BJ (cell line): ENCODE measurements at regions not wholly inside any gene's neighbourhood (a gene's known extent, or its start where the extent isn't known, plus 50 kb on each side); places are given as distances from the start of the nearest gene placed in this dataset.

Experiments
- CTCF ChIA-PET: fragments of 350-600 bp; formaldehyde crosslinking; extraction: SDS; loops from one replicate; lab custom pipeline; 2021; ENCODE audit warnings: antibody characterized with exemption, inconsistent platforms; lab: Yijun Ruan, JAX
- POLR2A ChIA-PET: fragments of 300-600 bp; sonication (Branson Sonifier 250); formaldehyde crosslinking; extraction: SDS; loops from one replicate; lab custom pipeline; 2021; ENCODE audit warnings: antibody characterized with exemption; lab: Charles Lee
- DNase-seq: peaks from one replicate; pipeline ENCODE4 v3.0.0-alpha.2; 2011; ENCODE audit warnings: low read depth
- H3K27me3 ChIP-seq: 2 replicates; pipeline ENCODE4 v1.6.0; 2011; ENCODE audit warnings: low read length; ENCODE audit not compliant: control insufficient read depth, insufficient read depth
- H3K36me3 ChIP-seq: 2 replicates; pipeline ENCODE4 v1.5.1; 2011; ENCODE audit warnings: low read length; ENCODE audit not compliant: control insufficient read depth, insufficient read depth
- H3K4me3 ChIP-seq: 2 replicates; pipeline ENCODE4 v1.5.1; 2011; ENCODE audit warnings: low read depth, mild to moderate bottlenecking, control low read depth, low read length
- CTCF ChIP-seq: IDR thresholded peaks from 2 replicates; pipeline ENCODE4 v1.5.1; 2011; ENCODE audit warnings: low read depth, mild to moderate bottlenecking, control low read depth, inconsistent platforms, low read length, moderate library complexity; ENCODE audit not compliant: insufficient read depth

GRCh38 chr4:17315459-17315858, 196.4 kb downstream of the QDPR start:
- Histone ChIP-seq H3K4me3 (no peak overlapping the region), H3K36me3 (no peaks in the 10 kb centered on the region), H3K27me3 (no peaks in the 10 kb centered on the region)
- no peak for TF ChIP-seq CTCF
- ChIA-PET POLR2A (no interaction called here), CTCF (interaction anchor here (1.3 kb wide), 1 partner anchor 8 kb away, joined by 4 read pairs; no protein-coding TSS in a partner anchor)
- no peak for DNase-seq

DNA sequence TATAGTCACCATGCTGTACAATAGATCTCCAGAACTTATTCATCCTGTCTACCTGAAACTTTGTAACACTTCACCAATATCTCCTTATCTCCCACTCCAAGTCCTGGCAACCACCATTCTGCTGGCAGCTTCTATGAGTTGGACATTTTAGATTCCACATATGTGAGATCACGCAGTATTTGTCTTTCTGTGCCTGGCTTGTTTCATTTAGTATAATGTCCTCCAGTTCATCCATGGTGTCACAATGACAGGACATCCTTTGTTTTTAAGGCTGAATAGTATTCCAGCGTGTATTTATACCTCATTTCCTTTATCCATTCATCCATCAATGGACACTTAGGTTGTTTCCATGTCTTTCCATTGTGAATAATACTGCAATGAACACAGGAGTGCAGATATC, 198.7 kb downstream of the QDPR start:
- no peaks in the 10 kb centered on the region for H3K36me3 ChIP-seq
- POLR2A ChIA-PET = no interaction called here
- H3K4me3 ChIP-seq = no peak overlapping the region
- DNase-seq = no peak
- CTCF ChIA-PET = interaction anchor here (1.0 kb wide), 1 partner anchor 11 kb away, joined by 3 read pairs; no protein-coding TSS in a partner anchor
- H3K27me3 ChIP-seq = no peaks in the 10 kb centered on the region
- TF ChIP-seq CTCF = no peak

- Histone ChIP-seq H3K4me3 (no peak overlapping the region), H3K27me3 (no peaks in the 10 kb centered on the region), H3K36me3 (no peaks in the 10 kb centered on the region)
- no peak for DNase-seq
- CTCF ChIA-PET = interaction anchor here (0.6 to 1.7 kb wide), 3 partner anchors 14 to 524 kb away, joined by 3 to 13 read pairs (median 3); no protein-coding TSS in a partner anchor
- TF ChIP-seq CTCF = no peak
- POLR2A ChIA-PET = interaction anchor here (0.5 kb wide), 1 partner anchor 151 kb away, joined by 10 read pairs; no protein-coding TSS in a partner anchor
Observed at GRCh38 chr4:17310269-17310652, 201.6 kb downstream of the QDPR start.

DNA sequence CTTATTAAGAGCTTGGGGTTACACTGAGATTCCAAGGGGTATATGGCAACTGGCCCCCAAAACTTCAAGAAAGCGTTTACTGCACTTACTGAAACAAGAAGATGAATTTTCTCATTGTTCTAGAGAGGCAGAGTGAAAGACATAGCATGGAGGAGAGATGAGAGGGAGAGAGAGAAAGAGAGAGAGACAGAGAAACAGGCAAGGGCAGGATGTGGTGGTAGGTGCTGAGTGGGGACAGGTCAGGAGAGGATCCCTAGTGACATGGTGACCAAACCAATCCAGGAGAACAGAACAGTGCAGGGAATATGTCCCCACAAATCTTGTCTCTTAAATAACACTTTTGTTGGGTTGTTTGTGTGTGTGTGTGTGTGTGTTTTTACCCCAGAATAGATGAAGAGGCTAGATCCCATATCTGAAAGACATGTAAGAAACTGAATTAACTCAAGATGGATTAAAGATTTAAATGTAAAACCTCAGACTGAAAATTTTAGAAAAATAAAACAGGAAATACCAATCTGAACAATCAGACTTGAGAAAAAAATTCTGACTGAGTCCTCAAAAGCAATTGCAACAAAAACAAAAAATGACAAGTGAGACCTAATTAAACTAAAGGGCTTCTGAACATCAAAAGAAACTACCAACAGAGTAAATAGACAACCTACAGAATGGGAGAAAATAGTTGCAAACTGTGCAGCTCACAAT, 202.2 kb downstream of the QDPR start:
- CTCF ChIA-PET = interaction anchor here (0.6 to 1.7 kb wide), 3 partner anchors 14 to 524 kb away, joined by 3 to 13 read pairs (median 3); no protein-coding TSS in a partner anchor
- H3K27me3 ChIP-seq = no peaks in the 10 kb centered on the region
- H3K4me3 ChIP-seq = no peak overlapping the region
- no peaks in the 10 kb centered on the region for H3K36me3 ChIP-seq
- DNase-seq = peak; percentile 26
- TF ChIP-seq CTCF = no peak
- POLR2A ChIA-PET = no interaction called here

DNA sequence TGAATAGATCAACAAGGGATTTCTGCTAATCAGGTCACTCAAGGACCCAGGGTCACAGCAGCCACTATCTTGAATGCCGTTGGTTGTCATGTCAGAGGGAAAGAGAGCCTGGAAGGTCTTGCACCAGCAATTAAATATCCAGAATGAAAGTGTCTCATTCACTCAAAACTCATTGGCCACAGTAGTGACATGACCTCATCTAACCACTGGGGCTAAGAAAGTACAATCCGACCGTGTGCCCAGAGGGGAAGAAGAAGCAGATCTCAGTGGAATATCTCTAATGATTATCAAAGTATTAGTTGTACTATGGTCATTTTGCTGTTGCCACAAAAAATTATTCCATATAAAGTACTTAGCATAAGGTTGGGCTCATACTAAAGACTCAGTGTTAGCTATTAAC, 210.0 kb downstream of the QDPR start:
- ChIA-PET POLR2A (no interaction called here), CTCF (no interaction called here)
- Histone ChIP-seq H3K27me3 (no peaks in the 10 kb centered on the region), H3K4me3 (no peak overlapping the region), H3K36me3 (no peaks in the 10 kb centered on the region)
- no peak for TF ChIP-seq CTCF
- no peak for DNase-seq
